HG02943 (cell line): ENCODE measurements at regions not wholly inside any gene's neighbourhood (a gene's known extent, or its start where the extent isn't known, plus 50 kb on each side); places are given as distances from the start of the nearest gene placed in this dataset.
"Not testable (repeated sequence)": the region's sequence is repeated elsewhere in the genome, so short reads cannot be mapped to it uniquely, and the experiment has no call there.

Source experiments
- ATAC-seq: cut with Tn5 transposase; IDR thresholded peaks from one replicate; pipeline ENCODE4 v1.9.1; 2021; ENCODE audit warnings: mild to moderate bottlenecking, low read depth, moderate library complexity; ENCODE audit not compliant: unreplicated experiment

DNA sequence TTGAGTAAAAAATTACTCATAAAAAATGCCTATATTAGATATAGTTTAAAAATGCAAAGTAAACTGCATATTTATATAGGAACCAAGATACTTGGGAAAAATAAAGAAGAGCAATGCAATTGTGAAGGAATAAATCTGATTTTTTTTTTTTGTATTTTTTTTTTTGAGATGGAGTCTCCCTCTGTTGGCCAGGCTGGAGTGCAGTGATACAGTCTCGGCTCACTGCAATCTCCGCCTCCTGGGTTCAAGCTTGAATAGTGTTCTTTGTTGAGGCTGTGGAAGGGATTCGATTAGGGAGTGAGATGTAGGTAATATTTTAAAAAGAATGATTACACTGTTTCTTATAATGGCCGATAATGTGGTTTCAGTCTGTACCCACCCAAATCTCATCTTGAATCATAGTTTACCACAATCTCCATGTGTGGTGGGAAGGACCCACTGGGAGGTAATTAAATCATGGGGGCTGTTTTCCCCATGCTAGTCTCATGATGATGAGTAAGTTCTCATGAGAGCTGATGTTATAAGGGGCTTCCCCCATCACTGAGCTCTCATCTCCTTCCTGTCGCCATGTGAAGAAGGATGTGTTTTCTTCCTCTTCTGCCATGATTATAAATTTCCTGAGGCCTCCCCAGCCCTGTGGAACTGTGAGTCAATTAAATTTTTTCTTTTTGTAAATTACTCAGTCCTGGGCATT is 1765.9 kb downstream of the PLA2G4A start:
- no peak for ATAC-seq

DNA sequence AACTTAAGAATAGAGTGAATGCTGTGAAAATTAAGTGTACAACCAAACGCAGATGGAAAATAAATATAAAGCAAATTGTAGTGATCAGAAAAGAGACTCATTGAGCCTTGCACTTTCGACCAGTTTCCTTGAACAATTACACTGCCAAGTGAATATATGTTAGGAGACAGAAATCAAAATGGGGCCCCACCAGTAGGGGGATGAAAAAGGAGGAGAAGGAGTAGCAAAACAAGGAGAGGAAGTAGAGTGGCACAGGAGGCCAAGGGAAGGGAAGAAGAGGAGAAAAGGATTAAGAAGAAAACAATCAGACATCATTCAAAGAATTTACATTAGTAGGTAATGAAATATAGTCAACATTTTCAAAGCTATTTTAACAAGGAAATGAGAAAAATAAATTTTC is 1770.6 kb downstream of the PLA2G4A start:
- ATAC-seq, result no peak

DNA sequence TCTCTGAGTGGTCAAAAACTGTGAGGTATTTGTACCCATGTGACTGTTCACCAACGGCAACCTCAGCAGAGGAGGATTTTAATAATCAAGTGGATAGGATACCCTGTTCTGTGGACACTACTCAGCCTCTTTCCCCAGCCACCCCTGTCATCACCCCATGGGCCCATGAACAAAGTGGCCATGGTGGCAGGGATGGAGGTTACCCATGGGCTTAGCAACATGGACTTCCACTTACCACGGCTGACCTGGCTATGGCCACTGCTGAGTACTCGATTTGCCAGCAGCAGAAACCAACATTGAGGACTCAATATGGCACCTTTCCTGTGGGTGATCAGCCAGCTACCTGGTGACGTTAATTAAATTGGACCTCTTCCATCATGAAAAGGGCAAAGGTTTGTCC is 1782.7 kb downstream of the PLA2G4A start:
- no peak for ATAC-seq

DNA sequence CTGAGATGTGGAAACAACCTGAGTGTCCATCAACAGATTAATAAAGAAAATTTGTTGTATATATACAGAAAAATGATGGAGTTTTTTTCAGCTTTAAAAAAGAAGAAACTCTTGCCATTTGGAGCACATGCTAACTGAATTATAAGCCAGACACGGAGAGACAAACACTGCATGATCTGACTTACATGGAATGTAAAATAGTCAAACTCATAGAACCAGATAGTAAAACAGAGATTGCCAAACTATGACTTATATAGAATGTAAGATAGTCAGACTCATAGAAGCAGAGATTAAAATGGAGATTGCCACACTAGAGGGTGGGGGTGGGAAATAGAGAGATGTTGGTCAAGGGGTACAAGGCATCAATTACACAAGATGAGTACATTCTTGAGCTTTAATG is 1786.6 kb downstream of the PLA2G4A start:
- no peak for ATAC-seq

- ATAC-seq, result no peak
These were observed 1791.5 kb downstream of the PLA2G4A start for GRCh38 chr1:188620236-188620635.

DNA sequence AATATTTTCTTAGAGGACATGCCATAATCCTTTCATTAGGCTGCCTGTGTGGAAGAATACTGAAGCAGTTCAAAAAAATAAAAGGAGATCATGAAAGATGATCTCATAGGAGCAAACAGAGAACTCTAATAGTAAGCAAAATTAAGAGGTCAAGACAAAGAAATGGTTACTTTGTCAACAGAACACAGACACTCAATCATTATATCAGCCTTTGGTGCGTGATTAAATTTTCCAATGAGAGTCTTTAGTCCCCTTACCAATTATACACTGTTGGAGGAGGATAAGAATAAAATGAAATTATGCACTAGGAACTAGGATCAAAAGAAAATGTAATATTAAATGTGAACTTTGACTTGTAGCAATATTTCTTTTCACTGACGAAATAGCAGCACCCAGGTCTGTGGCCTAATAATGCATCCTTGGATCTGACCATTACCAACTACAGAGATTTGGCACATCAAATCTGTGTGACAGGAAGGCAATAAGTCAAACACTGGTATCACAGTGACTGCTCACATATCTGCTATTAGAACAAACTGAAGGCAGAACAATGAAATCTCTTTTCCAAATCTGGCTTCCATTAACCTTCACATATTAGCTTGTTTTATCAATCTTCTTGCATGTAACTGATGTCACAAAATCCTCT is 1812.9 kb downstream of the PLA2G4A start:
- ATAC-seq, result no peak

DNA sequence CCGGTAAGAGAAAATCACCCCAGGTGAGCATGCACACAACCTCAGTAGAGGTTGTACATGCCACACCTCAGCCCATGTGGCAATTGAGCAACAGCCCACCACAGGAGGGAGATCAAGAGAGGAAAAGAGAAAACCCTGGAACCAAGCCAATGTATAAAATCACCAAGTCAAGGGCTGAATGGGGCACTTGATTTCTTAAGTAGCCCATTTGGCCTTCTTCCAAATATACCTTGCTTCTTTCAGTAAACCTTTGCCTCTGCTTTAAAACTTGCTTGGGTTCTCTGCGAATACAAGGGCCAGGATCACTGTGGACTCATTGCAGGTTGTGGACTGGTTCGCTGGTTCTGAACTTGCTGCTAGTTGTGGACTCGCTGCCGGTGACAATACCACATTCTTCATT is 1814.0 kb downstream of the PLA2G4A start:
- no peak for ATAC-seq

DNA sequence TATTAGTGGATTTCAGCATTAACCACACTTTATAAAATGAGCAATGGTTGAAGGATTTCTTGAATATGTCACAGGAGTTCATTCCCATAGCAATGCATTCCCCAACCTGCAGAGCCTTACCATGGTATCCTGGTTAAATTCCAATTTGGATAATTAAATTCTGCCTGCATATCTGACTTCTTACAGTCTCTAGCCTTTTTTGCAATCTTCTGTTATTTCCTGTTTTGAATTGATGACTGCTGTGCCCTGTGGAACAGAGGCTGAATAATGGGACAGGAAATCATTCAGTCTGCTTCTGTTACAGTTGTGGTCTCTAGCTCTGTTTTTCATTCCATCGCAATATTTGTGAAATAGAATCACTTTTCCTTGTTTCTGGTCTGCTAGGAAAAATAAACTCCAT is 1823.9 kb downstream of the PLA2G4A start:
- ATAC-seq, result no peak

DNA sequence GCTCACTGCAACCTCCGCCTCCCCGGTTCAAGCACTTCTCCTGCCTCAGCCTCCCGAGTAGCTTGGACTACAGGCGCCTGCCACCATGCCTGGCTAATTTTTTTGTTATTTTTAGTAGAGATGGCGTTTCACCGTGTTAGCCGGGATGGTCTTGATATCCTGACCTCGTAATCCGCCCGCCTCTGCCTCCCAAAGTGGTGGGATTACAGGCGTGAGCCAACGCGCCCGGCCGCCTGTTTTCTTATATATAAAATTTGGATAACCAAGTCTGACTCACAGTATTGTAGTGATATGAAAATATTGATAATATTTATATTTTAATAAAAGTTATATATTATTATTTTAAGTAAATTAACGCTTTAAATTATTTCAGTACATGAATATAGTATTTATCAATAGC is 1821.7 kb downstream of the BRINP3 start:
- not testable (repeated sequence) for ATAC-seq

- ATAC-seq, result no peak
These were observed 1817.1 kb downstream of the BRINP3 start for GRCh38 chr1:188660572-188660971.

- ATAC-seq, result no peak
These were observed 1812.2 kb downstream of the BRINP3 start for GRCh38 chr1:188665477-188665876.

GRCh38 chr1:188668083-188668482 is 1809.6 kb downstream of the BRINP3 start:
- no peak for ATAC-seq

DNA sequence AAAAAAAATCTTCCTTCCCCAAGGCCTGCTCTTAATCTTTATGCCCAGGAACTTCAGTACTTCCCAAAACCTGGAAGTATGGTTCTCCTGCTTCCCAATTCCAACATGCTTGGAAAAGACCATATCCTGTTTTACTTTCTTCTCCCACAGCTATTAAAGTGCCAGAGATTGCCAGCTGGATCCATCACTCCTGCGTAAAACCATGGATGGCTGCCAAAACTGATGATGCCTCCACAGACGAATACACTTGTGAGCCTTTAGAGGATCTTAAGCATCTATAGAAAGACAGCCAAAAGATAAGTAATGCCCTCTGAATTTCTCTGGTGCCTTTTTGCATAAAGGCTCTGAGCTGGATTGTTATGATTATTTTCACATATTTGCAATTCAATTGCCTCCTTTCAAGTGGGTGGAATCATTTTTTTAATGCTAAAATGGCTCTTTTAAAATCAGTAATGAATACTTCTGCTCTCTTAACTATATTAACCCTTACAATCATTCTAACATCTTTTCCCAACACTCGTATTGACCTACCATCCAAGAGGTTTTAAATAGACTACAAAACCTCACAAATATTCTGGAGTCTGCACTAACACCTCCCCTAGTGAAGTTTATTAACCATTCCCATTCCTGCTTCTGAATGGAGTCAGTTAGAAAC is 1807.8 kb downstream of the BRINP3 start:
- no peak for ATAC-seq

- ATAC-seq, result no peak
These were observed 1806.8 kb downstream of the BRINP3 start for GRCh38 chr1:188670837-188671236.

- no peak for ATAC-seq
These were observed 1805.5 kb downstream of the BRINP3 start for GRCh38 chr1:188672153-188672552.

DNA sequence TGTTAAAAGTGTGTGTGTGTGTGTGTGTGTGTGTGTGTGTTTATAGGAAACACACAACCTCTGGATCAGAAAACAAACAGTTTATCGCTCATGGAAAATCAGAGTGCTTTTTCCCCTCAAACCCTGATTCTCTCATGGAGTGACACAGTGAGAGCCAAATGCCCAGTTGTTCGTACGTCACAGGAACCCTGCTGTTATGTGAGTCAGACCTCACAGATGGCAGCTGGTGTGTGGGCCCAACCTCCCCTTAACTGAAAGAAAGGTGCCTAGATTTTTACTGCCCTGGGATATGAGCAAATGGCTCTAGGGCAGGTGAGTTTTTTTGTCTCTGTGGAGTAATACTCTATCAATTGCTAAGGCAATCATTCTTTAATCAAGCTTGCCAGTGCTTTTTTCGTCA is 1788.1 kb downstream of the BRINP3 start:
- ATAC-seq, result no peak

DNA sequence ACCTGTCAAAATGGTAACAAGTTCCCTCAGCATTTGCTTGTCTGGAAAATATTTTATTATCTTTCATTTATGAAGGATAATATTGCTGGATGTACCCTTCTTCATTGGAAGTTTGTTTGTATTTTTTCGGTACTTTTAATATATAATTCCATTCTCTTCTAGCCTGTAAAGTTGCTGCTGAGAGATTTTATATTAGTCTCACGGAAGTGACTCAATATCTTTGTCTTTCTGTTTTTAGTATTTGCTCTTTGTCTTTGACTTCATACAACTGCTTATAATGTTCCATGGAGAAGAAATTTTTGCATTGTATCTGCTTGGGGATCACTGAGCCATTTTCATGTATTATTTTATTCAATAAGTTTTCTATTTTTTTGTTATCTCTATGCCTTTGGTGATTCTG is 1777.5 kb downstream of the BRINP3 start:
- no peak for ATAC-seq

DNA sequence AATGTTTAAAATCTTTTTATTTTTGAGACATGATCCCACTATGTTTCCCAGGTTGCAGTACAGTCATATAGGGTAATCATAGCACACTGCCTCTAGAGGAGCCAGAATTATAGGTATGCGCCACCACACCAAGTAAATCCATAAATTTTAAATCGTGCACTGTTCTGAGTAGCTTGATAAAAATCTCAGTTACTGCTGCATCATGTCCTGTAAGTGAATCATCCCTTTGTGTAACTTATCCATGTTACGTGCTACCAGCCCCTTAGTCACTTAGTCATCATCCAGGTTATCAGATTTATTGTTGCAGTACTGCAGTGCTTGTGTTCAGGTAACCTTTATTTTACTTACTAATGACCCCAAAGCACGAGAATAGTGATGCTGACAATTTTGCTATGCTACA is 1770.9 kb downstream of the BRINP3 start:
- ATAC-seq, result no peak

- ATAC-seq, result no peak
These were observed 1768.7 kb downstream of the BRINP3 start for GRCh38 chr1:188708795-188709535.

DNA sequence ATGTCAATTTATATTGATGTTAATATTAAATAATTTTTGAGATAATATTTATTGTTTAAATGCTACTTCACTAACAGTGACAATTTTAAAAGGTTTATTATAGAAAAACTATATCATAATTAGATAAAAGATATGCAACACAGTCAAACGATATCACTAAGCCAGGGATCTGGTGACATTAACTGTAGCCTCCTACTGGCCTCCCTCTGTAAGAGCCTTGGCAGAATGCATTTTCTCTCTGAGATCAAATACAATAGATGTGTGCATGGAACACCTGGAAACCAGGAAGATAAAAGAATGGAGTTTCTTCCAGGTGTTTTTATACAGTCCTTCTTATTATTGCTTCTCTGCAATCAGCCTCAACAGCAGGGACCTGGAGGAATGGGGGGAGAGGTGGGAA is 1762.1 kb downstream of the BRINP3 start:
- no peak for ATAC-seq

DNA sequence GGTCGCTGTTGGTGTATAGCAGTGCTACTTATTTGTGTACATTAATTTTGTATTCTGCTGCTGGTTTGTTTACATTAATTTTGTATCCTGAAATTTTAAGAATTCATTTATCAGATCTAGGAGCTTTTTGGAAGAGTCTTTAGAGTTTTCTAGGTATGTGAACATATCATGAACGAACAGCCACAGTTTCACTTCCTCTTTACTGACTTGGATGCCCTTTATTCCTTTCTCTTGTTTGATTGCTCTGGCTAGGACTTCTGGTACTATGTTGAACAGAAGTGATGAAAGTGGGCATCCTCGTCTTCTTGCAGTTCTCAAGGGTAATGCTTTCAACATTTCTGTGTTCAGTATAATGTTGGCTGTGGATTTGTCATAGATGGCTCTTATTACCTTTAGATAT is 1757.9 kb downstream of the BRINP3 start:
- no peak for ATAC-seq
